Astrocyte (in vitro differentiated cells and primary cell): ENCODE measurements at regions not wholly inside any gene's neighbourhood (a gene's known extent, or its start where the extent isn't known, plus 50 kb on each side); places are given as distances from the start of the nearest gene placed in this dataset.

Experiments
- DNase-seq: peaks from one replicate; pipeline ENCODE4 v3.0.0-alpha.2; 2010; ENCODE audit warnings: low read depth
- FAIRE-seq: peaks from 2 replicates; lab custom pipeline; 2011; peaks lifted over from hg19 to GRCh38; lab: Jason Lieb, UNC
- H2AFZ ChIP-seq: 2 replicates; pipeline ENCODE4 v1.6.0; 2012; ENCODE audit warnings: low read depth, low read length, inconsistent platforms
- H3K27ac ChIP-seq: 2 replicates; pipeline ENCODE4 v1.5.1; 2011; ENCODE audit warnings: low read depth, low read length, inconsistent platforms
- H3K27me3 ChIP-seq: 2 replicates; pipeline ENCODE4 v1.6.0; 2011; ENCODE audit warnings: low read length, inconsistent platforms; ENCODE audit not compliant: insufficient read depth
- H3K36me3 ChIP-seq: 2 replicates; pipeline ENCODE4 v1.5.1; 2011; ENCODE audit warnings: low read length, inconsistent platforms; ENCODE audit not compliant: insufficient read depth
- H3K4me1 ChIP-seq: 2 replicates; pipeline ENCODE4 v1.5.1; 2011; ENCODE audit warnings: low read length, inconsistent platforms; ENCODE audit not compliant: insufficient read depth
- H3K4me2 ChIP-seq: 2 replicates; pipeline ENCODE4 v1.6.0; 2012; ENCODE audit warnings: low read length, inconsistent platforms
- H3K4me3 ChIP-seq: 2 replicates; pipeline ENCODE4 v1.5.1; 2011; ENCODE audit warnings: low read depth, mild to moderate bottlenecking, low read length, inconsistent platforms; ENCODE audit not compliant: insufficient read depth
- H3K79me2 ChIP-seq: 2 replicates; pipeline ENCODE4 v1.6.0; 2012; ENCODE audit warnings: mild to moderate bottlenecking, low read length, inconsistent platforms; ENCODE audit not compliant: insufficient read depth
- H3K9ac ChIP-seq: 2 replicates; pipeline ENCODE4 v1.6.0; 2012; ENCODE audit warnings: mild to moderate bottlenecking, low read length, inconsistent platforms
- H3K9me3 ChIP-seq: 2 replicates; pipeline ENCODE4 v1.5.1; 2012; ENCODE audit warnings: low read depth, mild to moderate bottlenecking, low read length, inconsistent platforms; ENCODE audit not compliant: insufficient read depth
- H4K20me1 ChIP-seq: 2 replicates; pipeline ENCODE4 v1.6.0; 2012; ENCODE audit warnings: low read length, inconsistent platforms; ENCODE audit not compliant: insufficient read depth
- H3K27ac Mint-ChIP-seq: one replicate; pipeline ENCODE4 v1.8.0; 2021; ENCODE audit warnings: mild to moderate bottlenecking, mixed read lengths; ENCODE audit not compliant: unreplicated experiment
- H3K27me3 Mint-ChIP-seq: one replicate; pipeline ENCODE4 v1.8.0; 2021; ENCODE audit warnings: low read depth, mixed read lengths; ENCODE audit not compliant: unreplicated experiment
- H3K36me3 Mint-ChIP-seq: one replicate; pipeline ENCODE4 v1.8.0; 2021; ENCODE audit warnings: low read depth, mixed read lengths; ENCODE audit not compliant: unreplicated experiment
- H3K4me1 Mint-ChIP-seq: one replicate; pipeline ENCODE4 v1.8.0; 2021; ENCODE audit warnings: low read depth, mixed read lengths; ENCODE audit not compliant: unreplicated experiment
- H3K4me3 Mint-ChIP-seq: one replicate; pipeline ENCODE4 v1.8.0; 2021; ENCODE audit warnings: mild to moderate bottlenecking, moderate library complexity, mixed read lengths; ENCODE audit not compliant: unreplicated experiment
- H3K9me3 Mint-ChIP-seq: one replicate; pipeline ENCODE4 v1.8.0; 2021; ENCODE audit warnings: mild to moderate bottlenecking, mixed read lengths; ENCODE audit not compliant: unreplicated experiment
- CTCF ChIP-seq: IDR thresholded peaks from 2 replicates; pipeline ENCODE4 v1.5.1; 2011; ENCODE audit warnings: low read depth, mild to moderate bottlenecking, inconsistent platforms, low read length, moderate library complexity; ENCODE audit not compliant: insufficient read depth
- EZH2 ChIP-seq: IDR thresholded peaks from 2 replicates; pipeline ENCODE4 v1.6.1; 2012; ENCODE audit warnings: mild to moderate bottlenecking, low read length, inconsistent platforms; ENCODE audit not compliant: insufficient read depth

- Mint-ChIP-seq H3K27ac (no peak overlapping the region), H3K27me3 (no peaks in the 10 kb centered on the region), H3K4me3 (no peak overlapping the region), H3K9me3 (no peaks in the 10 kb centered on the region), H3K36me3 (no peaks in the 10 kb centered on the region), H3K4me1 (peaks cover 4% of the 10 kb centered on the region)
- H3K4me2 ChIP-seq: no peak overlapping the region
- H3K4me3 ChIP-seq: no peak overlapping the region
- H3K36me3 ChIP-seq: no peaks in the 10 kb centered on the region
- no peak overlapping the region for H3K27ac ChIP-seq
- H3K9me3 ChIP-seq: no peaks in the 10 kb centered on the region
- no peaks in the 10 kb centered on the region for H3K4me1 ChIP-seq
- DNase-seq: no peak
- no peaks in the 10 kb centered on the region for H4K20me1 ChIP-seq
- no peak overlapping the region for H3K9ac ChIP-seq
- no peaks in the 10 kb centered on the region for H3K27me3 ChIP-seq
- no peak for FAIRE-seq
- H3K79me2 ChIP-seq: no peaks in the 10 kb centered on the region
- TF ChIP-seq EZH2 (no peak), CTCF (no peak)
- H2AFZ ChIP-seq: no peak overlapping the region
Observed at GRCh38 chr13:72412481-72412880, 314.9 kb downstream of the MZT1 start.

GRCh38 chr13:72405441-72405840 lies 322.0 kb downstream of the MZT1 start:
- Mint-ChIP-seq H3K9me3 (peaks cover 2% of the 10 kb centered on the region), H3K4me3 (no peak overlapping the region), H3K36me3 (no peaks in the 10 kb centered on the region), H3K4me1 (no peaks in the 10 kb centered on the region), H3K27ac (no peak overlapping the region), H3K27me3 (no peaks in the 10 kb centered on the region)
- Histone ChIP-seq H3K9ac (no peak overlapping the region), H3K4me2 (no peak overlapping the region), H3K36me3 (no peaks in the 10 kb centered on the region), H3K27ac (no peak overlapping the region), H3K27me3 (no peaks in the 10 kb centered on the region), H4K20me1 (no peaks in the 10 kb centered on the region), H2AFZ (no peak overlapping the region), H3K79me2 (no peaks in the 10 kb centered on the region), H3K4me1 (peaks cover 4% of the 10 kb centered on the region), H3K9me3 (no peaks in the 10 kb centered on the region), H3K4me3 (no peak overlapping the region)
- FAIRE-seq: no peak
- no peak for DNase-seq
- no peak for TF ChIP-seq CTCF
- no peak for TF ChIP-seq EZH2

- H3K27ac ChIP-seq: no peak overlapping the region
- no peaks in the 10 kb centered on the region for H3K36me3 ChIP-seq
- TF ChIP-seq CTCF (no peak), EZH2 (no peak)
- H3K27me3 Mint-ChIP-seq: no peaks in the 10 kb centered on the region
- H2AFZ ChIP-seq: no peak overlapping the region
- no peaks in the 10 kb centered on the region for H3K4me1 Mint-ChIP-seq
- no peaks in the 10 kb centered on the region for H3K9me3 ChIP-seq
- H4K20me1 ChIP-seq: no peaks in the 10 kb centered on the region
- DNase-seq (peak; percentile 70), FAIRE-seq (no peak)
- H3K4me3 ChIP-seq: no peak overlapping the region
- no peaks in the 10 kb centered on the region for H3K36me3 Mint-ChIP-seq
- no peaks in the 10 kb centered on the region for H3K27me3 ChIP-seq
- peaks cover 2% of the 10 kb centered on the region for H3K9me3 Mint-ChIP-seq
- no peak overlapping the region for H3K9ac ChIP-seq
- H3K27ac Mint-ChIP-seq: no peak overlapping the region
- no peak overlapping the region for H3K4me3 Mint-ChIP-seq
- no peak overlapping the region for H3K4me2 ChIP-seq
- no peaks in the 10 kb centered on the region for H3K79me2 ChIP-seq
- H3K4me1 ChIP-seq: peaks cover 4% of the 10 kb centered on the region
Observed at GRCh38 chr13:72403396-72404010, 323.9 kb downstream of the MZT1 start.
